ENCODE measurements at regions not wholly inside any gene's neighbourhood (a gene's known extent, or its start where the extent isn't known, plus 50 kb on each side); places are given as distances from the start of the nearest gene placed in this dataset.

DNA sequence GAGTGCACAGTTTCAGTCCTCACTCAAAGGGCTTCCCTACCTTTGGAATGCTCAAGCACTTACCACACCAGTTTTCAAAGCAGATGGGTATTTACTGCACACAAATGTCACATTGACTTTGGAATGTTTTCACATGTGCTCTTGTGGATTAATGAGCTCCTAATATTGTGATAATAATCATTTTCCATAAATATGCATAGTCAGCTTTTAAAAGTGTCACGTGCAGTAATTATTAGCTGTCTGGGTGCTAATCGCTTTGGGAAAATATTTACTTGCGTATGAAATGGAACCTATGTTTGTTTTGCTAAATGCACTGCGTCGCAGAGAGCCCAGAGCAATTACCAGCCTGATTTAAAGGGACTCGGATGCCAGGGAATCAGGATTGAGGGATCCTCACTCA lies 229.3 kb downstream of the SMAD2 start:
- TF ChIP-seq, protein P1, sequence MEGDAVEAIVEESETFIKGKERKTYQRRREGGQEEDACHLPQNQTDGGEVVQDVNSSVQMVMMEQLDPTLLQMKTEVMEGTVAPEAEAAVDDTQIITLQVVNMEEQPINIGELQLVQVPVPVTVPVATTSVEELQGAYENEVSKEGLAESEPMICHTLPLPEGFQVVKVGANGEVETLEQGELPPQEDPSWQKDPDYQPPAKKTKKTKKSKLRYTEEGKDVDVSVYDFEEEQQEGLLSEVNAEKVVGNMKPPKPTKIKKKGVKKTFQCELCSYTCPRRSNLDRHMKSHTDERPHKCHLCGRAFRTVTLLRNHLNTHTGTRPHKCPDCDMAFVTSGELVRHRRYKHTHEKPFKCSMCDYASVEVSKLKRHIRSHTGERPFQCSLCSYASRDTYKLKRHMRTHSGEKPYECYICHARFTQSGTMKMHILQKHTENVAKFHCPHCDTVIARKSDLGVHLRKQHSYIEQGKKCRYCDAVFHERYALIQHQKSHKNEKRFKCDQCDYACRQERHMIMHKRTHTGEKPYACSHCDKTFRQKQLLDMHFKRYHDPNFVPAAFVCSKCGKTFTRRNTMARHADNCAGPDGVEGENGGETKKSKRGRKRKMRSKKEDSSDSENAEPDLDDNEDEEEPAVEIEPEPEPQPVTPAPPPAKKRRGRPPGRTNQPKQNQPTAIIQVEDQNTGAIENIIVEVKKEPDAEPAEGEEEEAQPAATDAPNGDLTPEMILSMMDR (IDR thresholded peaks at IDR 0.05) = no peak
- no peak for TF ChIP-seq POLR2A (IDR thresholded peaks at IDR 0.05)

Data from tibial nerve (tissue), 3 donors.